ENCODE measurements at regions not wholly inside any gene's neighbourhood (a gene's known extent, or its start where the extent isn't known, plus 50 kb on each side); places are given as distances from the start of the nearest gene placed in this dataset.

DNA sequence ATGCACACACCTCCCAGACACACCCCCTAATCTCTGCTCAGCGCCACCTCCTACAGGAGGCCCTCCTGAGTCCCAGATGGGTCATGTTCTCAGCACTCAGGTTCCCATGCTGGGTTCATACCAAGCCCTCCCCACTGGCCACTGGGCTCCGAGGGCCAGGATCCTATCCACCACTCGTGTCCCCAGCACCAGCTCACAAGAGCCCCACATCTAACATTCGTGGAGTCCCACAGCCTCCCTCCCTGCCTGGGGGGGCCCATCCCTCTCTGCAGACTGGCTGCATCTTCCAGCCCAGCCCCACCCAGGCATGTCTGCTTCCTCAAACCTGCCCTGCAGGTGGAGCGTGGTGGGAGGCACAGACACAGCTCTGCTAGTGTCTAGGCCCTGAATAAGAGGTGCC, 227.4 kb downstream of the TUBA3C start:
- TF ChIP-seq, protein P1, sequence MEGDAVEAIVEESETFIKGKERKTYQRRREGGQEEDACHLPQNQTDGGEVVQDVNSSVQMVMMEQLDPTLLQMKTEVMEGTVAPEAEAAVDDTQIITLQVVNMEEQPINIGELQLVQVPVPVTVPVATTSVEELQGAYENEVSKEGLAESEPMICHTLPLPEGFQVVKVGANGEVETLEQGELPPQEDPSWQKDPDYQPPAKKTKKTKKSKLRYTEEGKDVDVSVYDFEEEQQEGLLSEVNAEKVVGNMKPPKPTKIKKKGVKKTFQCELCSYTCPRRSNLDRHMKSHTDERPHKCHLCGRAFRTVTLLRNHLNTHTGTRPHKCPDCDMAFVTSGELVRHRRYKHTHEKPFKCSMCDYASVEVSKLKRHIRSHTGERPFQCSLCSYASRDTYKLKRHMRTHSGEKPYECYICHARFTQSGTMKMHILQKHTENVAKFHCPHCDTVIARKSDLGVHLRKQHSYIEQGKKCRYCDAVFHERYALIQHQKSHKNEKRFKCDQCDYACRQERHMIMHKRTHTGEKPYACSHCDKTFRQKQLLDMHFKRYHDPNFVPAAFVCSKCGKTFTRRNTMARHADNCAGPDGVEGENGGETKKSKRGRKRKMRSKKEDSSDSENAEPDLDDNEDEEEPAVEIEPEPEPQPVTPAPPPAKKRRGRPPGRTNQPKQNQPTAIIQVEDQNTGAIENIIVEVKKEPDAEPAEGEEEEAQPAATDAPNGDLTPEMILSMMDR (conservative IDR thresholded peaks at IDR 0.05; ENCODE audit: low read length) = no peak
- TF ChIP-seq EZH2phosphoT487 (IDR thresholded peaks at IDR 0.05; ENCODE audit: borderline replicate concordance, low read depth, low read length) = no peak

Measured in OCI-LY7 (cell line).